ENCODE measurements at regions not wholly inside any gene's neighbourhood (a gene's known extent, or its start where the extent isn't known, plus 50 kb on each side); places are given as distances from the start of the nearest gene placed in this dataset.
"Not testable (repeated sequence)": the region's sequence is repeated elsewhere in the genome, so short reads cannot be mapped to it uniquely, and the experiment has no call there.

DNA sequence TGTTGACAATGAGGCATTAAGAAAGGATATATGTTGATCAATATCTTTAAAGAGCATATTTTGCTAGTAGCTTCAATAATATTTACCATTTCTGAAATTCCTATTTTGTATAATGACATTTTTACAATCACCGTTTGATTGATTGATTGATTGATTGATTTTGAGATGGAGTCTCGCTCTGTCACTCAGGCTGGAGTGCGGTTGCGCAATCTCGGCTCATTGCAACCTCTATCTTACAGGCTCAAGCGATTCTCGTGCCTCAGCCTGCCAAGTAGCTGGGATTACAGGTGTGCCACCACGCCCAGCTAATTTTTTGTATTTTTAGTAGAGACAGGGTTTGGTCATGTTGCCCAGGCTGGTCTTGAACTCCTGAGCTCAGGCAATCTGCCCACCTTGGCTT, 150.9 kb upstream of the TEX13D start:
- not testable (repeated sequence) for DNase-seq

GRCh38 chrX:124190440-124190839, 142.0 kb upstream of the TEX13D start:
- DNase-seq: no peak

DNA sequence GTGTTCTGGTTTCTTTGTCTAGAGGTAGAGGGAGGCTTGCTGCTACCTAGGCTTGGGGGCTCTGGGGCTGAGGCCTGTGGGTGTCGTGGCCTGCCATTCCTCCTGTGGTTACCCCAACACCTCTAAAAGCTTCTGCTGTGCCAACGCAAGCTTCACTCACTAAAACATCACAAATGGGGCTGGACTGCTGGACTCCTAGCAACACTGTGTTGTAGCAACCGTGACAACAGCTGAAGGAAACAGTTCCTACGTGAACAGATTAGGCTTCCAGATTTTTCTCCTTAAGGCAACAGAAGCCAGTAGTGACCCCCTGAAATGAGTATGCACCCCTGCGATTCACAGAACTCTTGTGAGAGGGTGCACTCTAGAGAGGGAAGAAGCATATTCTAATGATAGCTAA, 138.3 kb upstream of the TEX13D start:
- DNase-seq: no peak

- no peak for DNase-seq
These were observed 137.6 kb upstream of the TEX13D start for GRCh38 chrX:124194901-124195300.

GRCh38 chrX:124203311-124203710, 129.1 kb upstream of the TEX13D start:
- no peak for DNase-seq

DNA sequence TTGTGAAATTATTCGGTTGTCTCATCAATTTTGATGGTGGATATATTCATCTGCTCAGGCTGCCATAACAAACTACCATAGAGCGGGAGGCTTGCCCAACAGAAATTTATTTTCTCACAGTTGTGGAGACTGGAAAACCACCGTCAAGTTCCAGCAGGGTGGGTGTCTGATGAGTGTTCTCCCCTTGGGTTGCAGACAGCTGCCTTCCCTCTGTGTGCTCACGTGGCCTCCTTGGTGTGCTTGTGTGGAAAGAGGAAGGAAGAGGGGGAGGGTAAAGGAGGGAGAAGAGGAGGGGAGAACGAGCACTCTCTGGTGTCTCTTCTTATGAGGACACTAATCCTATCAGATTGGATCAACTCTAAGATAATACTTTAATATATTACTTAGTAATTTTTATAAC, 123.8 kb upstream of the TEX13D start:
- no peak for DNase-seq

- DNase-seq: no peak
These were observed 122.5 kb upstream of the TEX13D start for GRCh38 chrX:124209792-124210576.

GRCh38 chrX:124211312-124211942, 121.0 kb upstream of the TEX13D start:
- DNase-seq: no peak

- DNase-seq: no peak
These were observed 119.8 kb upstream of the TEX13D start for GRCh38 chrX:124212622-124213021.

DNA sequence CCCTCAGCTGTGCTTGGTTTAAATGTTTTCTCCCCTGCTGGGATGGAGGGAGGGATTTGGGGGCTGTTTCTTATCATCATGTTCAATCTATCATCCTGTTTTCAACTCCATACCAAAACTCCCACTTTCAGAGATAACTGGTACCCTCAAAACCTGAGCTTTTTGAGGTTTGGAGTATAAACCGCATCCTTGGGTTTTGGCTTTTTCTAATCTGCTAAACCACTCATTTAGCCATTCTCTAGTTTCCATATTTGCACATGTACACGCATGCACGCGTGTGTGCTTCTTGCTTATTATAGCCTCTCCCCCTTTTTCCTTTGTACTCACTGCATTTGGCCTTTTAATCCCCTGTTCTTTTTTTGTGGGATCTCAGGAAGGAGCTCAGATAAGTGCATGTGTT, 116.7 kb upstream of the TEX13D start:
- DNase-seq: no peak

DNA sequence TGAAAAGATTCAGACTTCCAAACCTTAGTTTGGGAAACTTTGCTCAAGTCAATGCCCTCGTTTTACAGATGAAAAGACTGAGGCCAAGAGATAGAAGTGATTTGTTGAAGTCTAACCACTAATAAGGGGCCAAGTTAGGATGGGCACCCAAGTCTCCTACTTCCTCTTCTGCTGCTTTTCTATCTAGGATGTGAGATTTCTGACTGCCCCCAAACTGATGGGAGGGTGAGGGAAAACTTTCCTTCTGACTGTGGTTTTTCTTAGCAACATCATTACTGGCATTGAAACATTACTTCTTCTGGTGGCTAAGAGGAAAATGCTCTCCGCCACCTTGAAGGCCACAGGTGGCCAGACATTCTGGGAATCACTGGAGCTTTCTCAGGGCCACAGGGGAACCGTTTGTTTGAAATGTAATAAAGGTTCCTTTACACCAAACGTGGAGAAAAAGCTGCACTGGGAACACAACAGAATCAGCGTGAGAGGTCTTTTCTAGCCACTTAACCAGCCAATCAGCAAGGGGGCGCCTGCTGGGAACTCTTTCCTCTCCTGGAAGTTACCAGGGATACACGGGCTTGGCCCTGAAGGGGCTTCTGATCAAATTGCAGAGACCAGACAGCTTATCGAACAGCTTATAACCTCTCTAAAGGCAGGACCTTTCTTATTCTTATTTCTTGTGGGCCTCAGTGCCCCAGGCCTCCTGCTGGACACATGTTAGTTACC, 115.9 kb upstream of the TEX13D start:
- DNase-seq: no peak

GRCh38 chrX:124217304-124218251, 114.9 kb upstream of the TEX13D start:
- DNase-seq: no peak

- no peak for DNase-seq
These were observed 108.9 kb upstream of the TEX13D start for GRCh38 chrX:124223524-124223923.

DNA sequence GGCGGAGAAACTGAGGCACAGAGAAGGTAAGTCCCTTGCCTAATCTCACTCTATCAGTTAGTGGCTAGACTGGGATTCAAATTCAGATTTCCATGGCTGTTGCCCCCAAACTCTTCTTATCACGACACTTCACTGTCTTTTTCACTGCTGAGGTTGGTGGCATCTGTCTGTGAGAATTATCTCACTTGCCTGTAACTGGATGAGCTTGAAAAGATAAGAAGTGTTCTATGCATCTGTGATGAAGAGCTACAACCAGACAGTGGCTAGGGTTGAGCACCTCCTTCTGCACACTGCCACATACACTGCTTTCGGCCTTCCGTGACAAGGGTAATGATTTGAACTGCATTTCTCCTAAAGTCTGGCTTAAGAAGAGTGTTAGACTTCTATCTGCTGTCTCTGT, 107.9 kb upstream of the TEX13D start:
- no peak for DNase-seq

GRCh38 chrX:124226129-124226528, 106.3 kb upstream of the TEX13D start:
- no peak for DNase-seq

DNA sequence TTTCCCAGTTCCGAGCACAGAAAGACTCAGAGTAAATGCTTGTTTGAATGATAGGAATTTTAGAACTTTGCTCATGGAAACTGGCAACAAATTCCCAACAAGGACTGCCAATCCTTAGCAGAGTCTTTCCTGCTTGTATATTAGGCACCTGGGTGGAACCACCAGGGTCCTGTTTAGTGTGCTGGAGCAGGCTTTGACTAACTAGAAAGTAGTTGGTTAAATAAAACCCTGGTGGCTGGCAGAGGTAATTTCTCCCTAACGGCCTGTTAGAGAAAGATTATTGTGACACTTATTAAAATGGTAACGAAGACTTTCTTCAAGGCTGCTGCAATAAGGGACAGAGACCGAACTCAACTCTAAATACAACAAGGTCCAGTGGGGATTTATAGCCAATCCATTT, 103.6 kb upstream of the TEX13D start:
- no peak for DNase-seq

DNA sequence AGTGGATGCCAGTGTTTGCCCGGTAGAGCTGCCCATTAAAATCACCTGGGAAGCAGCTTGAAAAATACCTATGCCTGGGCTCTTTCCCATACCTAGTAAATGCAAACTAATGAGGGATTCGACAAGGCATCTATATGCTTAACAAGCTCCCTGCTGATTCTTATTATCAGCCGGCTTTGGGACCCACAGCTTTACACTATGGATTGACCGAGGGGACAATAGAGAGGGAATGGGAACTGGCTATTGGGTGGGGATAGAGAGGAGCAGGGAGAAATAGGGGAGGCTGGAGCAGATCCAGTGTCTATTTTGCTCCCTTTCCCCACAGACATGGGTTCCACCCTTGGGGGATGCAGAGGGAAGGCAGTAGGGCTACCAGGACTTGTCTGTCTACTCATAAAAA, 103.1 kb upstream of the TEX13D start:
- no peak for DNase-seq

GRCh38 chrX:124230655-124231450, 101.6 kb upstream of the TEX13D start:
- no peak for DNase-seq

DNA sequence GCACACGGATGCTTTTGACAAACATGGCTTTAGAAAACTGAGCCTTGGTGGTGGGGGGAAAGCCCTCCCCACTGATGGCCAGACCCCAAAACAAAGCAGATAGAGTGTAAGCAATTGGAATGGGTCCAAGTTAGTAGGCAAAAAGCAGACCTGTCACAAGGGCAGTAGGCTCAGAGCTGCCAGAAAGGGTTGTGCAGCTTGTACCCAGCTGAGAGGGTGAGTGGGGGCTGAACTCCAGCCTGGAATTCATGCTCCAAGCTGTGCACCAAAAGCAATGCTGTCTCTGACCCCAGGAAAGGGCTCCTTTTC, 101.1 kb upstream of the TEX13D start:
- no peak for DNase-seq

- DNase-seq: no peak
These were observed 99.8 kb upstream of the TEX13D start for GRCh38 chrX:124232523-124233201.

DNA sequence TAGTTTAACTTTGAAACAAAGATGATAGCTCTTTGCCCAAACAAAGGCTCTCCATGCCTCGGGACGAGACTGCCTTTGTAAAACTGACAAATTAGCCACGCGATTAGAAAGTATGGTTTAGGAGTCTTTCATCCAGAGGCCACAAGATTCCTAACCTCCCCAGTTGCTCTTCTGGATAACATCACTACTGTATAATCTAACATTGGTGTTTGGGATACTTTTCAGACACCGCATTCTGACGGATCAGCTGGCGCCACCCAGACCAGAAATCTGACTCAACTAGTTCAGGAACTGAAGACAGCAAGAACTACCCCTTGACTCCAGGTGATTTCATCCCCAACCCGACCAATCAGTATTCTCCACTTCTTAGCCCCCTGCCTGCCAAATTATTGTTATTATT, 98.1 kb upstream of the TEX13D start:
- no peak for DNase-seq
